Osteoblast (primary cell): ENCODE measurements at regions not wholly inside any gene's neighbourhood (a gene's known extent, or its start where the extent isn't known, plus 50 kb on each side); places are given as distances from the start of the nearest gene placed in this dataset.

ENCODE experiments used
- DNase-seq: peaks from one replicate; pipeline ENCODE4 v3.0.0; 2011; ENCODE audit warnings: low spot score, mixed read lengths; ENCODE audit not compliant: insufficient read length; ENCODE audit errors: missing footprints
- H2AFZ ChIP-seq: 2 replicates; pipeline ENCODE4 v1.6.0; 2011; ENCODE audit warnings: mild to moderate bottlenecking, low read length
- H3K27ac ChIP-seq: 2 replicates; pipeline ENCODE4 v1.5.1; 2011; ENCODE audit warnings: mild to moderate bottlenecking, low read depth, low read length, moderate library complexity
- H3K27me3 ChIP-seq: 2 replicates; pipeline ENCODE4 v1.6.0; 2012; ENCODE audit warnings: mild to moderate bottlenecking, control low read depth, inconsistent platforms, low read length, moderate library complexity; ENCODE audit not compliant: insufficient read depth
- H3K36me3 ChIP-seq: 2 replicates; pipeline ENCODE4 v1.5.1; 2011; ENCODE audit warnings: mild to moderate bottlenecking, low read length, control low read depth, moderate library complexity; ENCODE audit not compliant: insufficient read depth
- H3K4me1 ChIP-seq: 2 replicates; pipeline ENCODE4 v1.5.1; 2011; ENCODE audit warnings: mild to moderate bottlenecking, low read length, control low read depth, moderate library complexity; ENCODE audit not compliant: insufficient read depth
- H3K4me2 ChIP-seq: 2 replicates; pipeline ENCODE4 v1.6.0; 2011; ENCODE audit warnings: mild to moderate bottlenecking, low read length; ENCODE audit not compliant: insufficient read depth
- H3K4me3 ChIP-seq: fragments of 200-600 bp; sonication (generic); 3 replicates; pipeline ENCODE4 v1.5.1; 2012; ENCODE audit warnings: mild to moderate bottlenecking, low read length, inconsistent platforms; ENCODE audit not compliant: insufficient read depth
- H3K79me2 ChIP-seq: 2 replicates; pipeline ENCODE4 v1.6.0; 2012; ENCODE audit warnings: mild to moderate bottlenecking, low read length, control low read depth, inconsistent platforms; ENCODE audit not compliant: insufficient read depth
- H3K9me3 ChIP-seq: 2 replicates; pipeline ENCODE4 v1.5.1; 2011; ENCODE audit warnings: low read depth, low read length, control low read depth
- H4K20me1 ChIP-seq: 2 replicates; pipeline ENCODE4 v1.6.0; 2012; ENCODE audit warnings: mild to moderate bottlenecking, low read length, control low read depth; ENCODE audit not compliant: insufficient read depth
- CTCF ChIP-seq: IDR thresholded peaks from 2 replicates; pipeline ENCODE4 v1.5.1; 2011; ENCODE audit warnings: mild to moderate bottlenecking, low read depth, low read length, moderate library complexity; ENCODE audit errors: extremely low read depth

- TF ChIP-seq CTCF: no peak
- Histone ChIP-seq H3K27me3 (no peaks in the 10 kb centered on the region), H2AFZ (no peak overlapping the region), H3K79me2 (no peaks in the 10 kb centered on the region), H4K20me1 (no peaks in the 10 kb centered on the region), H3K4me1 (no peaks in the 10 kb centered on the region), H3K36me3 (no peaks in the 10 kb centered on the region), H3K4me3 (no peak overlapping the region), H3K27ac (no peak overlapping the region), H3K9me3 (no peaks in the 10 kb centered on the region), H3K4me2 (no peak overlapping the region)
- no peak for DNase-seq
Measured at GRCh38 chr9:105858006-105858690, 163.8 kb downstream of the TMEM38B start.

GRCh38 chr9:105858877-105859276 lies 164.5 kb downstream of the TMEM38B start:
- no peaks in the 10 kb centered on the region for H3K4me1 ChIP-seq
- no peak overlapping the region for H3K27ac ChIP-seq
- no peak overlapping the region for H3K4me3 ChIP-seq
- no peaks in the 10 kb centered on the region for H3K79me2 ChIP-seq
- no peak for DNase-seq
- no peak for TF ChIP-seq CTCF
- H3K9me3 ChIP-seq: no peaks in the 10 kb centered on the region
- no peak overlapping the region for H3K4me2 ChIP-seq
- no peaks in the 10 kb centered on the region for H4K20me1 ChIP-seq
- no peak overlapping the region for H2AFZ ChIP-seq
- H3K27me3 ChIP-seq: no peaks in the 10 kb centered on the region
- no peaks in the 10 kb centered on the region for H3K36me3 ChIP-seq

GRCh38 chr9:105859428-105860091 lies 165.2 kb downstream of the TMEM38B start:
- Histone ChIP-seq H3K4me1 (no peaks in the 10 kb centered on the region), H2AFZ (no peak overlapping the region), H4K20me1 (no peaks in the 10 kb centered on the region), H3K79me2 (no peaks in the 10 kb centered on the region), H3K9me3 (no peaks in the 10 kb centered on the region), H3K4me2 (no peak overlapping the region), H3K27ac (no peak overlapping the region), H3K4me3 (no peak overlapping the region), H3K27me3 (no peaks in the 10 kb centered on the region), H3K36me3 (no peaks in the 10 kb centered on the region)
- no peak for TF ChIP-seq CTCF
- DNase-seq: no peak

- Histone ChIP-seq H3K4me3 (no peak overlapping the region), H3K4me2 (no peak overlapping the region), H3K9me3 (no peaks in the 10 kb centered on the region), H3K79me2 (no peaks in the 10 kb centered on the region), H2AFZ (no peak overlapping the region), H4K20me1 (no peaks in the 10 kb centered on the region), H3K27ac (no peak overlapping the region), H3K36me3 (no peaks in the 10 kb centered on the region), H3K4me1 (no peaks in the 10 kb centered on the region), H3K27me3 (no peaks in the 10 kb centered on the region)
- no peak for TF ChIP-seq CTCF
- DNase-seq: no peak
Measured at GRCh38 chr9:105860516-105860915, 166.2 kb downstream of the TMEM38B start.
